COLO668 (cell line): ENCODE measurements at regions not wholly inside any gene's neighbourhood (a gene's known extent, or its start where the extent isn't known, plus 50 kb on each side); places are given as distances from the start of the nearest gene placed in this dataset.

Experiments
- DNase-seq: peaks from one replicate; lab custom pipeline; 2025; ENCODE audit not compliant: unreplicated experiment; lab: John Stamatoyannopoulos, UW

GRCh38 chr14:104435147-104436046 lies 144.2 kb upstream of the C14orf180 start:
- no peak for DNase-seq

GRCh38 chr14:104436047-104436591 lies 143.4 kb upstream of the C14orf180 start:
- no peak for DNase-seq

DNA sequence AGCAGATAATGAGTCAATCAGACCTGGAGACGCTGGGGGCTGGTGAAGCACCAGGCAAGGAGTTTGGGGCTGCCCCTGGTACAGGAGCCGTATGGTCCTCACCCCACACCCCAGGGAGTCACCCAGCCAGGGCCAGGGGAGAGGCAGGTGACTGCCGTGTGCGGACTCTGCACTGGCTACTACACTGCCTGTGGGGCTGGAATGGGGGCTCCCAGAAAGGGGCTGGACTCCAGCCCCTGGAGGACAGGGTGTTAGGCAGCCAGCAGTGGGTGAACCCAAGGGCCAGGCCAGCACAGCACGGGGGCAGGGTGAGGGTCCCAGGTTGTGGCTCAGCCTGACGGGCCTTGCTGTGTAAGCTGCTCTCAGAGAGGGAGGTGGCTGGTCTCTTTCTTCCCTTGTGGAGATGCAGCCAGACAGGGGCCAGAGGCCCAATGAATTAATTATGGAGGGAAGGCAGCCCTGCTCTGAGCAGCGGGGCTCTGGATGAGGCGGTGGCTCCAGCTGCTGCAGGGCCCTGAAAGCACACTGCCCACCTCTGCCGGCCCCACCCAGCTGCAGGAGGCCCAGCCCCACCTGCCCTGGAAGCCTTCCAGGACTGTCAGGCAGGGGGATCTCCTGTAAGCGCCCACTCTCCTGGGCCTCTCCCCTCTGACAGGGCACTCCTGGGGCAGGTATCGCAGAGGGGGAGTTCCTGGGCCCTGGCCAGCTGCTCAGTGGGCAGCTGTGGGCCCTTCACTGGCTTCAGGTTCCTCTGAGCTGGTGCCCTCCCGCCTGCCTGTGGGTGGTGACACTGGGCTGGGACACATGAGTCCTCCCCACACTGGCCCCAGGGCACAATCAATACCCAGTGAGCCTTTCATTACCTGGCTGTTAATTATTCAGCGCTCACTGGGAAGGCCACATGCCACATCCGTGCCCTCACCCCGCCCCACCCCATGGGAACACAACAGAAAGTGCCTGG lies 142.5 kb upstream of the C14orf180 start:
- DNase-seq: peak; percentile 94

DNA sequence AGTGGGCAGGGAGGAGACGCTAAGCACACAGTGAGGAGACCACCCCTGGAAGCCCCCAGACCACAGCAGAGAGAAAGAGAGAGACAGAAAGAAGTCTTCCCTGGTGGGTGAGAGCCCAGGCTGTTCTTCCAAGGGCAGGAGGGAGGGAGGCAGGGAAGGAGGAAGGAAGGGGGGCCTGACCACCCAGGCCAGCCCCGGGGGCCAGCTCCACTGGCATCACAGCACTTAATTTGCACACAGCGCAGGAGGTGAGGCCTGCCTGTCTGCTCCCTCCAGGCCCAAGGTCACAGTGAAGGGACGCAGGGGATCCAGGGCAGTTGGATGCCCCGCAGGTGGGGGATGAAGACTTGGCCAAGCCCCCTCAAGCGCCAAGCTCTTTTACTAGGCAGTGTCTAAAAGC lies 141.9 kb upstream of the C14orf180 start:
- no peak for DNase-seq

GRCh38 chr14:104438166-104438887 lies 141.2 kb upstream of the C14orf180 start:
- no peak for DNase-seq

DNA sequence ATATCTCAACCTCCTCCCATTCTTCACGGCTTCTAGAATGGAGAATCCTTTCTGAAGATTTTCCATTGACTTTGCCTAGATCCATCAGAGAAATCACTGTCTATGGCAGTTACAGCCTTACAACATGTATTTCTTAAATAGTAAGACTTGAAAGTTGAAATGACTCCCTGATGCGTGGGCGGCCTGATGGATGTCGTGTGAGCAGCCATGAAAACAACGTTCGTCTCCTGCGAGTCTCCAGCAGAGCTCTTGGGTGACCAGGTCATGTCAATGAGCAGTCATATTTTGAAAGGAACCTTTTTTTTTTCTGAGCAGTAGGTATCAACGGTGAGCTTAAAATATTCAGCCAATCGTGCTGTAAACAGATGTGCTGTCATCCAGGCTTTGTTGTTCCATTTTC lies 139.9 kb upstream of the C14orf180 start:
- DNase-seq: no peak

- no peak for DNase-seq
These were observed 139.1 kb upstream of the C14orf180 start for GRCh38 chr14:104440297-104440956.

DNA sequence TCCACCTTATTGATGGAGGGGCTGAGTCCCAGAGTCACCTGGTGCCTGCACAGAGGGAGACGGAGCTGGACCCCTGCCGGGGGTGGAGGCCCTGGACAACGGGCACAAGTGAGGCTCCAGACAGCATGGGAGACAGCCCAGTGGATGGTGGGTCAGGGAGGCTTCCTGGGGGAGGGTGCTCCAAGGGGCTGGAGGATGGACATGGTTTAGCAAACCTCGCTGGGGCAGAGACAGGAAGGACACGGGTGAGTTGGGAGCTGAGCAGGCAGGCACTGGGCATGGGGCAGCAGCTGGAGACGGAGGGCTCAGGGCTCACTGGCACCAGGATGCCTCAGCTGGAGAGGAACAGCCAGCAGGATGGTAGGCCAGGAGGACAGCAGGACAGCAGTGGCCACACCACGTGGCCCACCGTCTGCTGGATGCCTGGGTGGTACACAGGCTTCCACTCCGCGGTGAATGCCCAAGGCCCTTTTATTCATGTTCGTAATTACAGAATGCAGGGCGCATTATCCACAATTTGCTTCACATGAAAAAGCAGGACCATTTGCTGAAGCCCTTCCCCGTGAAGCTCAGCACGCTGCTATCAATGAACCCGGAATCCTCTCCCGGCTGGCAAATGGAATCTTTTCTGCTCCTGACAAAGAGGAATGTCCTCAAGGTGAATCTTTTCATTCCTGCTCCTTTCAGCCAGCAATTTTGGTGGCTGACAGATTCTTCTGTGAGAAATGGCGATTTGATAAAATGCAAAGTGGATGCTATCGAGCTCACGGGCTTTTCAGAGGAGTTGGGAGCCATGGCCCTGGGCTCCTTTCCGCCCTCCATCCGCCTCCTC lies 138.1 kb upstream of the C14orf180 start:
- no peak for DNase-seq

DNA sequence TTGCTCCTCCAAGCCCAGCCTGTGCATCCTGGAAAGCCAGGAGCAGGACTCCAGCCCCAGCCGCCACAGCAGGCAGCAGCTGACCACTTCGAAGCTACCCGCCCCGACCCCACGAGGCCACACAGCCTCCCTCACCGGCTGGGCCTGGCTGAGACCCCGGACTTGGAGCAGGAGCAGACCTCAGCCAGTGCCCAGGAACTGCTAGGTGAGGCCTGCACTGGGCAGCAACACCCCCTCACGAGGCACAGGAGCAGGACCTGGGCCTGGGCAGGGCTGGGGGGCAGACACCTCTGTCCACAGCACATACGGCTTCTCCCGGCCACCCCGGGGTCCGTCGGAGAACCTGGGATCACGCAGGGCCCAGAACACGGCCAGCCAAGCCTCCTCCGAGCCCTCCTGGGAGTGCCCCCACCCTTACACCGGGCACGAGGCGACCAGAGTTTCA lies 137.4 kb upstream of the C14orf180 start:
- no peak for DNase-seq

DNA sequence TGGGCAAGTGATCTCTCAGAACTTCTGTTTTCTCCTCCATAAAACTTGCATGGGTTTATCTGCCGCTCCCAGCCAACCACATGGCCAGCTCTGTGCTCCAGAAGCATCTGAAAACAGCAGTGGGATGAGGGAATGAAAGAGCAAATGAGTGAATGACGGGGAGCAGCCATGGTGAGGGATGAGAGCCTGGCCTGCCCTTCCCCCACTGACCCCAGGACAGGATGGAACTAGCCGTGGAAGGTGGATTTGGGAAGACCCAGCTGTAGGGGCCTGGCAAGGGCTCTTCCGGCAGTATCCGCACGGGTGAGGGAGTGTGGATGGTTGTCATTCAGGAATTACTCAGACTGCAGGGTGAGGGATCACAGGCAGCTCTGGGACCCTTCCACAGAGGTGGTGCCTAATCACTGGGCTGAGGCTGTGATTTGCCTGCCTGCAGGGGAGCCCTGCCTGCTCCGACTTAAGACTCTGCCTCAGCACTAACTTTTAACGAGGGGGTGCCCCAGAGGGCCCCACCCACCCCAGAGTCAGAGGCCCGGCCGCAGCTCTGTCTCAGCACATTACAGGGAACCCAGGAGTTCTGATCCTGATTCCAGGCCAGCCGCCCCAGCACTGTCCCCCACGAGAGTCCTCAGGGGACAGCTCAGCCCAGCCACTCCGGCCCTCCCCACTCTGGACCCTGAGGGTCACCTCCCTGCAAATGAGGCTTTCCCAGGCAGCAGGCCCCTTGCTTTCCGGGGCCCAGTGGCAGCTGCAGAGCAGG lies 136.8 kb upstream of the C14orf180 start:
- DNase-seq: no peak

- DNase-seq: peak; percentile 44
These were observed 136.0 kb upstream of the C14orf180 start for GRCh38 chr14:104443391-104444158.

DNA sequence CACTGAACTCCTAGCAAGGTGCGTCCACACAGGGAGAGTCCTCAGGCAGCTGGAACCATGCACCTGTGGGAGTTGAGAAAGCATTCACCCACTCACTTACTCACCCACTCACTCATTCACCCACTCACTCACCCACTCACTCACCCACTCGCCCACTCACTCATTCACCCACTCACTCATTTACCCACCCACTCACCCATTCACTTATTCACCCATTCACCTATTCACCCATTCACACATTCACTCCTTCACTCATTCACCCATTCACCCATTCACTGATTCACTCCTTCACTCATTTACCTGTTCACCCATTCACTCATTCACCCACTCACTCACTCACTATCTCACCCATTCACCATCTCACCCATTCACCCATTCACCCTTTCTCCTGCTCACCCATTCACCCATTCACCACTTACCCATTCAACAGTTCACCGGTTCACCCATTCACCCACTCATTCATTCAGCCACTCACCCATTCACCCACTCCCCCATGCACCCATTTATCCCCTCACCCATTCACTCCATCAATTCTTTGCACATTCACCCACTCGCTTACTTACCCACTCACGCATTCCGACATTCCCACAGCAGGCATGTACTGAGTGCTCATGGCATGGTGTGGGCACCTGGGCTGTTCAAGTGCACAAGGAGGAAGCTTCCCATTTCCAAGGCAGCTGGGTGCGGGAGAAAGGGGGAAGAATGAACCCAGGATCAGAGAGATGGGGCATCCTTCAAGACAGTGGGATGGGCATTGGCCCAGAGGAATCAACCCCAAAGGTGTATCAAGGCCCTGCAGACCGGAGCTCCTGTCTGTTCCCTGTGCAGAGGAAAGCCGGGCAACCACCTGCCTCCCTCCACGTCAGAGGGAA lies 135.2 kb upstream of the C14orf180 start:
- DNase-seq: peak; percentile 23

GRCh38 chr14:104445086-104445485 lies 134.5 kb upstream of the C14orf180 start:
- no peak for DNase-seq

- no peak for DNase-seq
These were observed 133.7 kb upstream of the C14orf180 start for GRCh38 chr14:104445832-104446381.

DNA sequence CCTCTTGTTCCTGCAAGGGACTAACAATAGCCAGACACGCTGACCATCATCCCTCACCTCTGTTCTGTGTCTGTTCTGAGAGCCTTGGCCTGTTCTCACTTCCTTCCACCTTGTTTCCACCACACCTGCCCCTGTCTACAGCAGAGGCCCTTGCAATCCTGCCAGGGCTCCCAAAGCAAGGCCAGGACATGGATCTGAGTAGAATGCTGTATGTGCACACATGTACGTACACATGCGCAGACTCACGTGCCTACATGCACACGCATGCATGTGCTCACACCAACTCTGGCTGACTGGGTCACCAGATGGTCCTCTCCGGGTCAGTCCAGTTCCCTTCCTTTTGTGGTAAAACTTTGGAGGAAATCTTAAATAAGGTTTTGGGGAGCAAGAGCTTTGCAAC lies 133.0 kb upstream of the C14orf180 start:
- DNase-seq: no peak

GRCh38 chr14:104447750-104448149 lies 131.8 kb upstream of the C14orf180 start:
- DNase-seq: no peak

- no peak for DNase-seq
These were observed 131.2 kb upstream of the C14orf180 start for GRCh38 chr14:104448321-104448720.
